Ascending aorta (tissue), 2 donors: ENCODE measurements at regions not wholly inside any gene's neighbourhood (a gene's known extent, or its start where the extent isn't known, plus 50 kb on each side); places are given as distances from the start of the nearest gene placed in this dataset.

Source experiments
- DNase-seq, 2 donors: peaks; one replicate each; pipeline ENCODE4 v3.0.0-alpha.2; 2019; ENCODE audit warnings: low spot score in 2 of 2
- H3K27ac ChIP-seq, 2 donors: fragments of 200-600 bp; sonication (generic); one replicate each; pipeline ENCODE4 v1.5.1; 2016 to 2017; ENCODE audit warnings: mild to moderate bottlenecking in 1 of 2
- H3K27me3 ChIP-seq: fragments of 200-600 bp; sonication (generic); one replicate; pipeline ENCODE4 v1.5.1; 2017
- H3K36me3 ChIP-seq, 2 donors: fragments of 200-600 bp; sonication (generic); one replicate each; pipeline ENCODE4 v1.5.1; 2016
- H3K4me1 ChIP-seq, 2 donors: fragments of 200-600 bp; sonication (generic); one replicate each; pipeline ENCODE4 v1.5.1; 2016 to 2017; ENCODE audit warnings: mild to moderate bottlenecking in 1 of 2
- H3K4me3 ChIP-seq, 2 donors: fragments of 200-600 bp; sonication (generic); one replicate each; pipeline ENCODE4 v1.5.1; 2016 to 2017; ENCODE audit warnings: mild to moderate bottlenecking in 1 of 2
- H3K9me3 ChIP-seq, 2 donors: fragments of 200-600 bp; sonication (generic); one replicate each; pipeline ENCODE4 v1.5.1; 2016
- intact Hi-C: fragments of 100-400 bp; cut with DNase I; formaldehyde crosslinking; loops from one replicate; pipeline ENCODE4 v1.15.1; 2023
- TF ChIP-seq, protein P1 (sequence below), 3 experiments: fragments of 200-600 bp in 2 of 3; fragments of 450-650 bp in 1 of 3; sonication (generic) in 2 of 3; IDR thresholded peaks; one replicate each; pipeline ENCODE4 v1.5.1; 2016 to 2019; ENCODE audit warnings: antibody characterized with exemption in 3 of 3, mild to moderate bottlenecking in 1 of 3, moderate library complexity in 1 of 3

DNA sequence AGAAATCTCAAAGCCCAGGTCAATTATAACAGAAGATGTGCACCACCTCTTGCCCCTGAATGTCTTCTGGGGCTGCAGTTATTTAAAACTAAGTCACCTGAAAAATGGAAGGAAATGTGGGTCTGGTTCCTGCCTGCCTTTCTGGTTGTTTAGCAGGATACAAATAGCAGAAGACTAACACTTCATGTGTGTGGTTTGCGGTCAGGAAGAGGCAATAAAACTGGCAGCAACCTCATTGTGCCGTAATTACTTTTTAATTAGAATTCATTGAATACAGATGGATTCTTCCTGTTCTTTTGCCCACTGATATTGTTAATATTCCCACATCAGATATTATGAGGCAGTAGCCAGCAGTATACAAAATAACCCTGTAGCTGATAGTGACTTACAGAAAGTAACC lies 345.7 kb downstream of the ZNF326 start:
- no peaks in the 10 kb centered on the region for H3K27me3 ChIP-seq

DNA sequence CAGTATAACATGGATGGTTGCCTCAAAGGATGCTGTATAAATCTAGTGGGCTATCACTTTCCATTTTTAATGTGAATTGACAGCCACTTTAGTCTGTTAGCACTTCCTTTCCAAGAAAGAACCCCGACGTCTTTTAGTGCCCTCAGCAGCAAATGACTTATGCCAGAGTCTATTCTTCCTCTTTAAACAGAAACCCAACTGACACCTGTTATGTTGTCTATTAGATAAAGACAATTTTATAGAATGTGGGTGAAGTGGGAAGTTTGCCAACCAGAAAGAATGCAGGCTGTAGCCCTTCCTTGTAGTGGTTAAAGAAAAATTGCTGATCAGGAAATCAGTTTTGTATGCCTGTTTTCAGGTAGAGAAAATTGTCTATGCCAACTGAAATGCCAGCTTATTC lies 344.9 kb downstream of the ZNF326 start:
- intact Hi-C loops: no loop called here

More for the DNA sequence above, 345.7 kb downstream of the ZNF326 start:
- DNase-seq: no peak
- no peak overlapping the region for H3K27ac ChIP-seq
- intact Hi-C loops: no loop called here
- no peak overlapping the region for H3K4me3 ChIP-seq
- no peaks in the 10 kb centered on the region for H3K9me3 ChIP-seq
- H3K4me1 ChIP-seq: no peaks in the 10 kb centered on the region
- TF ChIP-seq, protein P1, sequence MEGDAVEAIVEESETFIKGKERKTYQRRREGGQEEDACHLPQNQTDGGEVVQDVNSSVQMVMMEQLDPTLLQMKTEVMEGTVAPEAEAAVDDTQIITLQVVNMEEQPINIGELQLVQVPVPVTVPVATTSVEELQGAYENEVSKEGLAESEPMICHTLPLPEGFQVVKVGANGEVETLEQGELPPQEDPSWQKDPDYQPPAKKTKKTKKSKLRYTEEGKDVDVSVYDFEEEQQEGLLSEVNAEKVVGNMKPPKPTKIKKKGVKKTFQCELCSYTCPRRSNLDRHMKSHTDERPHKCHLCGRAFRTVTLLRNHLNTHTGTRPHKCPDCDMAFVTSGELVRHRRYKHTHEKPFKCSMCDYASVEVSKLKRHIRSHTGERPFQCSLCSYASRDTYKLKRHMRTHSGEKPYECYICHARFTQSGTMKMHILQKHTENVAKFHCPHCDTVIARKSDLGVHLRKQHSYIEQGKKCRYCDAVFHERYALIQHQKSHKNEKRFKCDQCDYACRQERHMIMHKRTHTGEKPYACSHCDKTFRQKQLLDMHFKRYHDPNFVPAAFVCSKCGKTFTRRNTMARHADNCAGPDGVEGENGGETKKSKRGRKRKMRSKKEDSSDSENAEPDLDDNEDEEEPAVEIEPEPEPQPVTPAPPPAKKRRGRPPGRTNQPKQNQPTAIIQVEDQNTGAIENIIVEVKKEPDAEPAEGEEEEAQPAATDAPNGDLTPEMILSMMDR (IDR thresholded peaks at IDR 0.05): no peak
- no peaks in the 10 kb centered on the region for H3K36me3 ChIP-seq

DNA sequence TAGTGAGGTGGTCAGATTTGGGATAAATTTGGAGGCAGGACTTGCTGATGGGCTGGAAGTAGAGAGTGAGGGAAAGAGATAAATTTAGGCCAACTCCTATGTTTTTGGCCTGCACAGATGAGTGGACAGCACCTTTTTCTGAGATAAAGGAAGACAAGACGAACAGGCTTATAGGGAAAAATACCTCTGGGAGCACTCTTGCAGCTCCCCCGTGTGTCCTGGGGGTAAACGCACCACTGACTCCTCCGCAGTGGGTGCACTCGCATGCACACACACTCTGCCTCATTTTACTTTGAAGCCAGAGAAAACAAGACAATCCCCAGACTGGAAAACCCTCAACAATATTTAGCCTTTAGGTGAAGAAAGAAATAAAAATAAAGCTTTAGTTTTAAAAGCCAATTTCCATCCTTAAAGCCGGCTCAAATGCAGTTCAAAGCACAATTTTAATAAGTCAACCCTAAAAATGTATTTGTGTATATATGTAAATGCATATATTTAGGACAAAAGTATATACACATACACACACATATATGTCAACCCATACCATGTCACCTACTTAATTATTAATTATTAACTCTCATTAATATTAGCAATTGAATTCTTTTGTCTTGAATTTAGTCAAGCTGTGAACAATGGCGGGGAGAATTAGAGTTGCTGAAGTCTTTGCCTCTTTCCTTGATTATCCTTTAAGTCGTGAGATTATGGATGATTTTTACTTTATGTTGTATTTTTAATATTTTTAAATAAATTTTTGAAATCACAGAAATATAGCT lies 341.8 kb downstream of the ZNF326 start:
- DNase-seq: no peak
- no peak overlapping the region for H3K27ac ChIP-seq
- H3K4me1 ChIP-seq: no peaks in the 10 kb centered on the region
- TF ChIP-seq, protein P1 (IDR thresholded peaks at IDR 0.05): no peak
- intact Hi-C loops: no loop called here
- H3K9me3 ChIP-seq: no peaks in the 10 kb centered on the region
- no peaks in the 10 kb centered on the region for H3K27me3 ChIP-seq
- H3K36me3 ChIP-seq: no peaks in the 10 kb centered on the region
- H3K4me3 ChIP-seq: no peak overlapping the region

More for the DNA sequence above, 344.9 kb downstream of the ZNF326 start:
- no peak for DNase-seq
- no peaks in the 10 kb centered on the region for H3K4me1 ChIP-seq
- TF ChIP-seq, protein P1 (IDR thresholded peaks at IDR 0.05): no peak
- no peak overlapping the region for H3K27ac ChIP-seq
- no peak overlapping the region for H3K4me3 ChIP-seq
- H3K27me3 ChIP-seq: no peaks in the 10 kb centered on the region
- no peaks in the 10 kb centered on the region for H3K36me3 ChIP-seq
- H3K9me3 ChIP-seq: no peaks in the 10 kb centered on the region

DNA sequence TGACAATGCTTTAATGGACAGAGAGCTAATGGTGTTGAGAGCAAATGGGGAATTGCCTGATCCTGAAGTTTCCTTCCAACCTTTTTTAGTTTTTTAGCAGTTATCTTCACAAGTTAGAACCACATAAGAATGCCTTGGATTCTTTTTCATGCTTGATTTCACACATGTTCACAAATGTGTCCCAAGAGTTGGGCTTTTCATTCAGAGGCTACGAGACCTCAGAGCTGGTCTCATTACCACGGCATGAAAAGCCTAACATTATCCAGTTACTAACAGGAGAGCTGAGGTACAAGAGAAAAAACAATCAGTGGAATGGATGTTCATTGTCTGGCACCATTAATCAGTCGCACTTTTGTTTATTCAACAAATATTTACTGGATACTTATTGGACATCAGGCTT lies 340.6 kb downstream of the ZNF326 start:
- Histone ChIP-seq H3K4me3 (no peak overlapping the region), H3K36me3 (no peaks in the 10 kb centered on the region), H3K27me3 (no peaks in the 10 kb centered on the region), H3K4me1 (no peaks in the 10 kb centered on the region), H3K9me3 (no peaks in the 10 kb centered on the region), H3K27ac (no peak overlapping the region)
- DNase-seq: no peak
- TF ChIP-seq, protein P1 (IDR thresholded peaks at IDR 0.05): no peak
- intact Hi-C loops: no loop called here

DNA sequence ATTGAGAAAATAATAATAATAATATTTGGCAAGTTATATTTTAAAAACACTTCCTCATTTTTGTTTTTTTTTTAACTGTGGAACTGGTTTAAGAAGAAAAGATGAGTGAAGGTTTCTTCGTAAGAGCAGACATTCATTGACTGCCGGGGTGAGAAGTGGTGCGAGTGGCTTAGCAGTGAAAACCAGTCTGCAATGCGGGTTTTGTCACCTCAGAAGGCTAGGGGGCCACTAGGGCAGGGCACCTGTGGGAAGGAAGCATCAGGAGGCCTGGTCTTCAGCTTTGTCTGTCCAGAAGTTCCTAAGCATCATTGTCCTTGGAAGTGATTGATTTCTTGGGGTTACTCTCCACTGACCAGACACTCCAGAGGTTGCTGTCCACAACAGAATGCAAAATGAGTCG lies 339.2 kb downstream of the ZNF326 start:
- no peak overlapping the region for H3K4me3 ChIP-seq
- intact Hi-C loops: no loop called here
- no peaks in the 10 kb centered on the region for H3K36me3 ChIP-seq
- TF ChIP-seq, protein P1 (IDR thresholded peaks at IDR 0.05): no peak
- no peaks in the 10 kb centered on the region for H3K9me3 ChIP-seq
- no peaks in the 10 kb centered on the region for H3K27me3 ChIP-seq
- no peaks in the 10 kb centered on the region for H3K4me1 ChIP-seq
- DNase-seq: no peak
- no peak overlapping the region for H3K27ac ChIP-seq
